ENCODE measurements at regions not wholly inside any gene's neighbourhood (a gene's known extent, or its start where the extent isn't known, plus 50 kb on each side); places are given as distances from the start of the nearest gene placed in this dataset.

DNA sequence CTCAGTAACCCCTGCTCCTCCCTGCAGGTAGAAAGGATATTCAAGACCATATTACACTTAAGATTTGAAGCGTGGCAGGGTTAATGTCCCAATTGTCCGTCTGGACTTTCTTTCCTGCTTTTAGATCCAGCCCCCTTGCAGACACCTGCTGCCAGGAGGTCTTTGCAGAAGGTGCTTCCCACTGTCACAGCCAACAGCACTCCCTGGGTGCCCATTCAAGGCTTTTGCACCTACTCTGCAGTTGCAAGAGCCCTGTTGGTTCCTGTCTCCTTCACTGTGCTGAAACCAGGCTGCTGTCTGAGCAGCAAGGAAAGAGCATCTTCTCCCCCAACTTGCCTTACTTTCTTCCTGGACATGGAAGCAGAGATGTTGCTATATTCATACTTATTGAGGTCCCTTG is 1043.0 kb upstream of the POU3F3 start:
- DNase-seq (ENCODE audit: low read depth) = no peak

DNA sequence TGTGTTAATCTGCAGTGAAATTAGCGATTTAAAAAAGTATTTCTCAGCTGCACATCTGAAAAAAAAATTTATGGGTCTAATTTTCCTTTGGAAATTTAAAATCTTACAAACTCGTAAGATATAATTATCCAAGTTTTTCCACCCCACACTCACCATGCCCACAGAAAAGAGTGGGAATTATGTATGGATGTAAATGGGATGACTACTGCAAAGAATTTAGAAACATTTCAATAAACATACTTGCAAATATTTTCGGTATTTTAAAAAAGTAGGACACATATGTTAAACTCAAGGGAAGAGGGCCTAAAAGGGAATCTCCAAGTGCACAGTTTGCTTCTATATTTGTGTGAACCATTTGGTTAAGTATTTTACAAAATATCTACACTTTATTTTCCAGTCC is 1039.9 kb upstream of the POU3F3 start:
- no peak for DNase-seq (ENCODE audit: low read depth)

DNA sequence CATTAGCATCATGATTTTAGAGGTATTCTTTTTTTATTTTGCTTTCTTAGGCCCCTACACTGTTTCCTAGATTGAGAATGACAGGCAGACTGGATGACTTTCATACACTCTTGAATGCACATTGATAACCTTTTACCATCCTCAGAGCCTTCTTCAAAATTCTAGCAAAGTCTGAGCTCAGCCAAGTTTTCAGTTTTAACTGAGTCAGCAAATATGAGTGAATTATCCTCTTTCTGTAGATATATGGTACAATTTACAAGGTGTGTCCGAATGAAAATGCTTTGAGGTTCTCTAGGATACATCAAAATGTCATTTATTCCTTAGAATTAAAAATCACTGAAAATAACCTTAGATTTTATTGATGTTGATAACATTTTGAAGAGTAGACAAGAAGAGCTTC is 1038.2 kb upstream of the POU3F3 start:
- no peak for DNase-seq (ENCODE audit: low read depth)

DNA sequence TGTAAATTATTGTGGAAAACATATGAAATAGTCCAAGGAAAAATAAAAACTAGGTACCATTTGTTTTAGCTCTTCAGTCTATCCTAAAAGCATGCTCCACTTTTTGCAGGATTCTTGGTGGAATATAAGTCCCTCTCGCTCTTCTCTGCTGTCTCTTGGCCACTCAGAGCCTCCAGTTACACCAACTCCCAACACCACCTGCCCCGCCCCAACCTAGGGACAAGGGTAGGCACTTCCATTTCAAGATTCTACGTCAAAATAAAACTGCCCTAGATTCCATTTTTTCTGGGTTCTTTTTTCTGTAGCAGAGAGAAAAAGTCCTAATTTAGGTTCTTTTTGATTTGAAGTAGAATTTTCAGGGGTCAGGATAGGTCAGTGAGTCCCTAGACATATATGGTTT is 1036.2 kb upstream of the POU3F3 start:
- no peak for DNase-seq (ENCODE audit: low read depth)

DNA sequence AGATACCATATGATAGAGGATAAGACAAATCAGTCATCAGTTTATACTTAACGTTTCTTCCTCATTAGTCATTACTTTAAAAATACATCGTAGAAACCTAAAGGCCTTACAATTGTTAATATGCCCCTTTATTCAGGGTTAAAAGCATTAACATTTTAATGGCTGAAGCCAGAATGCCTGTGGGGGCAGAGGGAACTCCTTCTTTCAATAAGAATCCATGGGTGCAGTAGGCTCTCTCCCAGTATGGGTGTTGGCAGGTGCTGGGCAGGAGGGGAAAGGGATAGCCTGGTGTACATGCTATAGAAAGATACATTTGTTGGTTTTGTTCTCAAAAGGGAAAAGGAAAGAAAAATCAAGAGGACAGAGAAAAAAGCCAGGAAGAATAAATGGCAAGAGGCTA is 1035.7 kb upstream of the POU3F3 start:
- DNase-seq (ENCODE audit: low read depth) = no peak

DNA sequence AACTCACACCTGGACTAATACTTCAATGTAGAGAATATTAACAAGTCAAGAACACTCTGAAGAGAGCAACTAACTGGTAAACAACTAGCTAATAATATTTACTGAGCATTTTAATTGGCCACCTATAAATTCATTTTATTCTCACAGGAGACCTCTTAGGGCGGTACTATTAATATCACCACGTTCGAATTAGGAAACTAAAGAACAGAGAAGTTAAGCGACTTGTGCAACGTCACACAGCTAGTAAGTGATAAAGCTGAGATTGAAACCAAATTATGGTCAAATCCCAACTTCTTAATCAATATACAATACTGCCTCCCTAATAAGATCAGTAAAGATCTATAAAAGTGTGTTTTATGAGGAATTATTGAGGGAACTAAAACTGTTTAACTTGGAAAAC is 1034.3 kb upstream of the POU3F3 start:
- DNase-seq (ENCODE audit: low read depth) = no peak

DNA sequence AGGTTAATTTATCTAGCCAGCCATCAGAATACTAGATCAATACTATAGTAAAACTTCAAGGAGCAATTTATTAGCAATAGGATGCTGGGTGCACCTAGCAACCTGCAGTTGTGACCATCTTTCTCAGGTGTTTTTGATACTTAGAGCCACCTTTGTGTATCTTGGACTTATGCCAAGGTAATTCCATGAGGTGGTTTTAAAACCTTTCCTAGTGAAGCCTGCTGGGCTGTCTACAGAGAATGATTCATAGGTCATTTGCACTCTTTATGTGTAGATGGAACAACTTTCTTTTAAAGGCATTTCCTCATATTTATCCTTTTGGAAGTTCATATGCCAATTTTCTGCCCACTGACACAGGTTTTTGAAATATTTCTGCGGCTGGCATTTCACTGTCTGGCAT is 1030.1 kb upstream of the POU3F3 start:
- DNase-seq (ENCODE audit: low read depth) = no peak

DNA sequence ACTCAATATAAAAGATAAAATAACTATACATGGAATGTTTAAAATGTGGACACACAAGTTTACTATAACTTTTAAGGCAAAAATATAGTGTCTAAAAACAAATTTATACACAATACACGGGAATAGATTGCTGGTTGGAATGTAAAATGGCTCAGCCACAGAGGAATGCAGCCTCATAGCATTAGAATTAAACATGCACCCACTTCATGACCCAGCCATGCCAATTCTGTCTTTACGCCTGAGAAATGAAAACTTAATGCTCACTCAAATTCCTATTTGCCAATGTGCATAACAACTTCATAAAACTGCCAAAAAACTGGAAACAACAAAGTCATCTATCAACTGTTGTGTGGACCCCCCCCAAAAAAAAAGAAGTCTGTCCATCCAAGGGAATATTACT is 1006.6 kb upstream of the POU3F3 start:
- DNase-seq (ENCODE audit: low read depth) = no peak

DNA sequence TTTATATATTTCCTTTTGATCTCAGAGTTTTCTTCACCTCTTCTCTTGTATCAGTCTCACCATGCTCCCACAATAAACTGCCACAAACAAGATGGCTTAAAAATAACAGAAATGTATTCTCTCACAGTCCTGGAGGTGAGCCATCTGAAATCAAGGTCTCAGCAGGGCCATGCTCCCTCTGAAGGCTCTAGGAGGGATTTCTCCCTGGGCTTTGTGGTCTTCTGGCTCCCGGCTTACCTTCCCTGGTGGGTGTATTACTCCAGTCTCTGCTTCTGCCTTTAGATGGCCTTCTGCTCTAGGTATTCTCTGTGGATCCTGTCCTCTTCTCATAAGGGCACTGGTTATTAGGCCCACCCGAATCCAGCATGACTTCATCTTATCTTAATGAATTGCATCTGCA is 994.7 kb upstream of the POU3F3 start:
- DNase-seq (ENCODE audit: low read depth) = no peak

DNA sequence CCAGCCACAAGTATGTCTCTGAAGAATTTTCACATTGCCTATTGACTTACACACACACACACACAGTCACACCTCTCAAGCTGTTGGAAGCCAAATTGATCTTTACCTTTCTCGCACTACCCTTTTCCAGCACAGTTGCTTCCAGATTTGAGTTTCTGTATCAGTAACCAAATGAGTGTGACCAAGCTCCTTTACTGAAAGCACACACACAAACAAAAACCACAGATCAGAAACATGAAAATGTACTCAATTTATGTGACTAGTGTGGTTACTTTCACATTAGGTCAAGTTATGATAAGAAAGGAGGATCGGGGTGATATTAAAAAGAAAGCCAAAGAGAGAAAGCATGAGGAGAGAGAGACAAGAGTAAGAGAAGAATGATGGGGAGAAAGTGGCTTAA is 993.9 kb upstream of the POU3F3 start:
- no peak for DNase-seq (ENCODE audit: low read depth)

DNA sequence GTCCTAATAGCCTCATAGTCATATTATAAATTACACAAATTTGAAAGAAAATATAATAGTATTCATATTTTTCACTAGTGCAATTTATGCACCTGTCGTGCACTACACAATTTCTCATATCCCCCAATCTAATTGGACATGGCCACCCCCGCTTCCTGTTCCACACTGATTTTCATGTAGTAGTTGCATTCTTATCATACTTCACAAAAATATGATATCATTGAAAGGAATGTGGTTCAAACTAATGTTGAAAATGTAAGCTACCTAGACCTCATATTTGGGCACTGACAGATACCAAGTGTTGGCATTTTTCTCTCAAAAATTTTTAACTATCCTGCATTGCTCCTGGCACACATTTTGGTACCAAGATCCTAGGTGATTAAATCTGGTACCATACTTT is 985.5 kb upstream of the POU3F3 start:
- no peak for DNase-seq (ENCODE audit: low read depth)

DNA sequence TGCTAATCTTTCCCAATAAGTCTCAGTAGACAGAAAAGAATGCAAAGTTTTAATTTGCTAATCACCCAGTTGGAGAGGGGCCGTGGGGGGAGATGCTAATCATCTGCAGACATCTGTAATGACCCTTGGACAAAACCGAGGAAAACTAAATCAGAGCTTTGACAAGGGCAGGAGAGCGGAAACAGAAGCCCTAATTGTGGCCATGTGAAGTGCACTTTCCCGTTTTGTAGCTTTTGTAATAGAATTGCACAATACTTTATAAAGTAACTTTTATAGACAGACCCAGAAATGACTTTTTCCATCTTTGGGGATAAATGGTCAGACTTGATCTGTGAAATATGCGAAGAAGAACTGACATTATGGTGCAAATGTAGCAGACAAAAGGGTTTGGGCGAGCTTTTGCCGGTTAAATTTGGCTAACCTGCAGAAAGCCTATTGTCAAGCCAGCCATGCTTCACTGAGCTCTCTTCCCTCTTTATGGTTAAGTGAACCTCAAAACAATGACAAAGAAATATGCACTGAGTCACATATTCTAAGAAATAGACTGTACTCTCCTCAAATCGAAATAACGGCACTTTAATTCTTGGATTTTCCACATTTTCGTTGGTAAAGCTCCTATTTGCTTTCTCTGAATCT is 980.1 kb upstream of the POU3F3 start:
- no peak for DNase-seq (ENCODE audit: low read depth)

DNA sequence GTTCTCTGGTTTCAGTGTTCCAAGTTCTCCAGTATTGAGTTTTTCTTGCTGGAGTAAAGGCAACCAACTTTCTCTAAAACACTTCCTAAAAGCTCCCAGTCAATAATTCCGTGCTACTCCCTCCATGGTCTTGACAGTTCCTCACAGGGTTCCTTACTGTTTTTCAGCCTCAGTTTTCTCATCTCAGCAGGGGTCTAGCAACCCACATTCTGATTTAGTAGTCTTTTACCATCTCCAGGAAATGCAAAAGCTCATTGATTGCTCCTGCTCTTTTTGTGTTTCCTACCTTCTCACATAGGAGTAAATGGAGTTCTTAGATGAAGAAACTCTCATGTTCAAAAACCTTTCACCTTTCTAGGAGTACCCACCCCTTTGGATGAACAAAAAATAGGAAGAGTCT is 978.8 kb upstream of the POU3F3 start:
- no peak for DNase-seq (ENCODE audit: low read depth)

DNA sequence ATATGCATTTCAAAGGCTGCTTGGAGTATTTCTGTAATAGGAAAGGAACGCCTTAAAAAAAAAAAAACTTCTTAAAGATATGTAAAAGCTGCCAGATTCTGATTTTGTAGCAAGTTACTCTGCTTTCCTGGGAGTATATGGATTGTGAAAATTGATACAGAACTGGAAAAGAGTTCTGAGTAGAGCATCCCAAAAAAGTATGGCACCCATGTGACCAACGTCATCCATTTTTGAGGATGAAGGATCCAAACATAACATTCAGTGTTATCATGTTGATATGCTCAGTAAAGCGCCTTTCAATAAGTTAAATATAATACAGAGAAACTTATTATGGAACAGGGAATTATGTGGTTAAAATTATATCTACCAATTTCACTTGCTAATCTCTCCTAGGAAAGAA is 978.4 kb upstream of the POU3F3 start:
- no peak for DNase-seq (ENCODE audit: low read depth)

DNA sequence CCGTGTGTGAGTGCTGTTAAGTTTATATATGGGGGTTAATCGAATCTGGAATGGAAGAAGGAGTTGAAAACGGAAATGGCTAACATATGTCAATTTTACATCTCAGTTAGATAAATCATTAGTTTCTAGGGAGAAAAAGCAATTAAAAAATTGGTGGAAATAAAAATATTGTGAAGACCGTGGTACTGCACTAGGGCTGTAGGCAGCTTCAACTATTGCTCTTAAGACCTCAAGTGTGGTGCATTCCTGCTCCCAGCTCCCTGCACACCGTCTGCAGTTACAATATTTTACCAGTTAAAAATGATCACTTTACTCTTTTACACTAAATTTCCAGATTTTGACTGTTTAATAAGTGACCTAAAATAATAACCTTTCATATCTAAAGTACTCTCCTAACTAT is 977.3 kb upstream of the POU3F3 start:
- DNase-seq (ENCODE audit: low read depth) = no peak

DNA sequence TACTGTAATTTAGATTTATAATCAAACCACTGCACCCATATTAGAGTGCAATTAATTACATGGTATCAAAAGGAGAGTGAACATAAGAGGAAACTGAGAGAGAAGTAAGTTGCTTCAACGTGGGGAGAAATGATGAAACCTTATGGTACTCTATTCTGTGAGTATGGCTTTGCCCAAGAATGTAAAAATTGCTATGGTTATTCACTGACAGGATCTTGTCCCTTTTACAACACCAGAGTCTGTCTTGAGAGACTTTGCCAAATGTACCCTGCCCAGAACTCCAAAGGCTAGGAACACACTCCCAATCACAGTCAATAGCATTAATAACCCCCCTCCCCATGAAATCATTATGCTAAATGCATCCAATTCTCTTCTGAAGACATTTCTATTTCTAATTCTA is 974.8 kb upstream of the POU3F3 start:
- no peak for DNase-seq (ENCODE audit: low read depth)

DNA sequence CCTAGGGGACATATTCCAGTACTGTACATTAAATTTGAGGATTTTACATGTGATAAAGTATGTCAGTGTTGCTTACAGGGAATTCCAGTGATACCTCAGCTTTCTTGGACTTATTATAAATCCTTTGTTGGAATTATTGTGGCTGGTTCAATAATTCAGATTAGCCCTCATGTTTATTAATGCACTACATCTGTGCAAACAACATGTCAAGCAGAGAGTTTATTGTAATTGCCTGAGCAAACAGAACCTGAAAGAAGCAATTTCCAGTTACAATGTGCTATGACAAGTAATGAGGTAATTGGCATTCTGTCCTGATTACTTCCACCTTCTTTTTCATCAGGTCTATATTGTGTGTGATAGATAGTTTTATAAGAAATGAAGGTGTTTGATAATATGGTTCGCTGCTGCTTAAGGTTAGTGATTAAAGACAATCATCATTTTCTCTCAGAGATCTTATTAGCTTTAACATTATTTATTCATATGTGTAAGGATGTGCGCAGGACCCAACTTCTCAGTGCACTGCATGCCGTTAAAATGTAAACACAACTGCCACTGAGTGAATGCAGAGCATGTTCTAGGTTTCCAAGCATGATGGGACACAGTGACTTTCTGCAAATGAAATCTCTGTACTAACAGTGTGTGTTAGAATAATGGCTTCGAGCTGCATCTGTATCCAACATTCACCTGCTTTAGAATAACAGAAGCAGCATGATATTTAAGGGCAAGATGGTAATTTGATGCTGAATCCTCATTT is 973.7 kb upstream of the POU3F3 start:
- DNase-seq (ENCODE audit: low read depth) = no peak

DNA sequence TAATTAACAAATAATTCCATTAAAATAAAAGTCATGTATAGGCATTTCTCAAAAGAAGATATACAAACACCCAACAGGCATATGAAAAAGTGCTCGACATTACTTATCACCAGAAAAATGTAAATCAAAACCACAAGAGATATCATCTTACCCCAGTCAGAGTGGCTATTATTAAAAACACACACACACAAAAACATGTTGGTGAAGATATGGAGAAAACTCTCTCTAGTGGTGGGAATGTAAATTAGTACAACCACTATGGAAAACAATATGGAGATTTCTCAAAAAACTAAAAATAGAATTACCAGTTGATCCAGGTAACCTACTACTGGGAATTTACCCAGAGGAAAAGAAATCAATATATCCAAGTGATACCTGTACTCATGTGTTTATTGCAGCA is 966.3 kb upstream of the POU3F3 start:
- no peak for DNase-seq (ENCODE audit: low read depth)

DNA sequence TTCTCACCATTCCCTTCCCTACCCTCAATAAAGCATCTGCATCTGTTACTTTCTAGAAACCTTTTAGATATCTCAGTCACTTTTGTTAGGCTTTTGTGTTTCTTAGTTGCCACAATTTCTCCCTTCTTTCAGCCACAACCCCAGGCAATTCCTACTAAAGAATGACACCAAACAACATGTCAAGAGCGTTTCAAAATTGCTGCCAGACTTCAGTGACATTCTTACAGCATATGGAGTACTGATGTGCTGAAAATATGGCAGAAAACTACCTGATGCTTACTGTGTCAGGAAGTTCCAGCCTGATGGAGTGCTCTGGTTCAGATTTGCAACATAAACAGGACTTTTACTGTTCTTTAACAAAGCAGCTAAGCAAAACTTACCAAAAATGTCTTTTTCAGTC is 957.7 kb upstream of the POU3F3 start:
- DNase-seq (ENCODE audit: low read depth) = no peak

DNA sequence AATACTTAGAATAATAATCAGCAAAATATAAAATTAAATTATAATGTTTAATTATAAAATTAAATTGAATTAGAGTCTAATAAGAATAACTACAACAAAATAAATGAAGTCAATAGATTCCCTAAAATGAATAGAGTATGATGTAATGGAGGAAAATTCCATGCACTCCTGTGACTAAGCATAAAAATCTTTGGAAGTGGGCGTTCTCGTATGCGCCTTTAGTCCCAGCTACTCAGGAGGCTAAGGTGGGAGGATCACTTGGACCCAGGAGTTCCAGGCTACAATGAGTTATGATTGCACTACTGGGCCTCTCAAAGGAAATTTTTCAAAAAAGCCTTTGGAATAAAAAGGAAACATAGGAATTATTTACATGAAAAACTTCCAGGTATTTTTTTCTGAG is 955.4 kb upstream of the POU3F3 start:
- no peak for DNase-seq (ENCODE audit: low read depth)

DNA sequence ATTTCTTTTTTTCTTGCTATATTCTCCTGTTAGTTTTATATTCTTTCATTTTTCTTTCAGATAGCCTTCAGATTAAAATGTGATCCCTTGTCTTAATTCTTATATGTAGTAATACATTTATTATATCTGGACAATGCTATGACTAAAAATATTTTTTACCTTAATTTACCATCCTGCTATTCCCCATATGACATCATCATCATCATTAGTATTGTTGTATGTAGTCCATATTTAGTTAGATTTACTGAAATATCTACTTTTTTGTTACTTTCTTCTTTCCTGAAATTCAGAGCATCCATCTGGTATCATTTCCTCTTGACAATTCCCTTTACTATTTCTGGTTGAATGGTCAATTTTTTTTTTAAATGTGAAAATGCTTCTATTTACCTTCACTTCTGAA is 951.6 kb upstream of the POU3F3 start:
- DNase-seq (ENCODE audit: low read depth) = no peak

DNA sequence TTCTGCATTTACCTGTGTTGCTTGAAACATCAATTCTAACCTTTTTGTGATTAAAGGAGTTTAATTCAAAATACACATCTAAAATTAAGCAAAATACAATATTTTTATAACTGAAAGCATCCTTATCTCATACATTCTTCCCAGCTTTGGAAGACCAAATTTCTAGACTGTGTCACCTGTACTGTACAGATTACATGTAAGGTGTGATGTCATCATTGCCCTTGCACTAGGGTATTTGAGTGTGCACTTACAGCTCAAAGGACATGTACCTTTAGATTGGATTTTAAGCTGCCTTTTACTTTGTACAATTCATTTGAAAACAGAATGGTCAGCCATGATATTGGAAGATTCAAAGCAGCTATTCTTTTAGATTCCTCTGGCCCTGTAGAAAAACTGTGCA is 932.8 kb upstream of the POU3F3 start:
- DNase-seq (ENCODE audit: low read depth) = no peak

DNA sequence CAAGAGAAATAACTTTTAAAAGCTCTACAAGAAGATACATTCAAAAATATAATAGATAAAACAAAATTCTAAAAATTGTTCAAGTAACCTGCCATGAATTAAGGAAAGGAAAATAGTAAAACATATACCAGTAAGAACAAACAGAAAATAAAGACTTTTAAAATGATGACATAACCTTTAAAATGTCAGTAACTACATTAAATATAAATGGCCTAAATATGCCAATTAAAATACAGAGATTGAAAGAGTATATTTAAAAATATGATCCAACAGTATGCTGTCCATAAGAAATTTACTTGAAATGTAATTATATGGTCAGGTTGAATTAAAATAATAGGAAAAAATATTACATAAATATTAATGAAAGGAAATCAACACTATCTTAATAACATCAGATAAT is 911.7 kb upstream of the POU3F3 start:
- no peak for DNase-seq (ENCODE audit: low read depth)

DNA sequence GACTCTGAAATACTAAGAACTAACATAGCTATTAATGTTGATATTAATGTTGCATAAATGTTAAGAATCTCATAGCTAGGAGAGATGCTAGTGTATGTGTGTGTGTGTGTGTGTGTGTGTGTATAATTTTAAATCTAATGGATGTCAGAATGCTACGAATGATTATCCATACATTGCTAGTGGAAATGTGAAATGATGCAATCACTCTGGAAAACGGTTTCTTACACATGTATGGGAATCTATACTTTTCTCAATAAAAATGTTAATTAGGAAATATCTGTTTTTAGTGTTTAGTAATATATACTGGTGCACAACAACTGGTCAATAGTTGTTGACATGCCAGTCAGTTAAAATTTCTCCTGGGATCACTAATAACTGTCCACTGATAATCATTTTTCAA is 908.8 kb upstream of the POU3F3 start:
- DNase-seq (ENCODE audit: low read depth) = no peak

All from ELR (cell line).